Mesodermal cell (in vitro differentiated cells): ENCODE measurements at regions not wholly inside any gene's neighbourhood (a gene's known extent, or its start where the extent isn't known, plus 50 kb on each side); places are given as distances from the start of the nearest gene placed in this dataset.
"Not testable (repeated sequence)": the region's sequence is repeated elsewhere in the genome, so short reads cannot be mapped to it uniquely, and the experiment has no call there.

ENCODE experiments used
- H3K27ac ChIP-seq: 2 replicates; pipeline ENCODE4 v1.7.0; 2013; ENCODE audit warnings: mild to moderate bottlenecking, low read depth, low read length, moderate library complexity; ENCODE audit not compliant: severe bottlenecking
- H3K36me3 ChIP-seq: 2 replicates; pipeline ENCODE4 v1.7.1; 2013; ENCODE audit warnings: mild to moderate bottlenecking, low read length, moderate library complexity; ENCODE audit not compliant: control insufficient read depth, insufficient read depth
- H3K4me1 ChIP-seq: one replicate; pipeline ENCODE4 v1.7.1; 2013; ENCODE audit warnings: mild to moderate bottlenecking, low read length; ENCODE audit not compliant: insufficient read depth, control insufficient read depth, poor library complexity, severe bottlenecking
- H3K4me3 ChIP-seq: 2 replicates; pipeline ENCODE4 v1.7.0; 2013; ENCODE audit warnings: low read length, control low read depth, mild to moderate bottlenecking; ENCODE audit not compliant: insufficient read depth, poor library complexity, severe bottlenecking; ENCODE audit errors: extremely low read depth
- H3K9me3 ChIP-seq: 2 replicates; pipeline ENCODE4 v1.7.1; 2013; ENCODE audit warnings: mild to moderate bottlenecking, low read length, moderate library complexity; ENCODE audit not compliant: control insufficient read depth
- WGBS, 2 experiments: methylation state at CpG; one replicate each; pipeline ENCODE4 v1.1.5; 2013; ENCODE audit warnings: missing lambda C conversion rate in 2 of 2; ENCODE audit not compliant: insufficient coverage in 2 of 2; 5-methylcytosine and 5-hydroxymethylcytosine counted together

DNA sequence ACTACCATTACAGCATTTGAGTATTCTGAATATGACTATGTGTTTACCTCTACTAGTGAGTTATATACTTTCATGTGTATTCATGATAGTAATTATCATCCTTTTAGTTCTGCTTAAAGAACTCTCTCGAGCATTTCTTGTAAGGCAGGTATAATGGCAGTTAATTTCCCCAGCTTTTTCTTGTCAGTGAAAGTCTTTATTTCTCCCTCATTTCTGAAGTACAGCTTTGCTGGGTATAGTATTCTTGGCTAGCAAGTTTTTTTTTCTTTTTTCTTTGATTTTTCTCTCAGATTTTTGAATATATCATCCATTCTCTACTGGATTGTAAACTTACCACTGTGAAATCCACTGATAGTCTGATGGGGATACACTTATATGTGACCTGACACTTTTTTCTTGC lies 165.9 kb upstream of the ARHGAP5 start:
- Histone ChIP-seq H3K36me3 (no peaks in the 10 kb centered on the region), H3K4me1 (no peaks in the 10 kb centered on the region), H3K4me3 (no peak overlapping the region), H3K9me3 (peaks cover 3% of the 10 kb centered on the region), H3K27ac (no peak overlapping the region)
- no CpG with 5 or more reads among the region's 1 CpG for WGBS, 2 experiments

DNA sequence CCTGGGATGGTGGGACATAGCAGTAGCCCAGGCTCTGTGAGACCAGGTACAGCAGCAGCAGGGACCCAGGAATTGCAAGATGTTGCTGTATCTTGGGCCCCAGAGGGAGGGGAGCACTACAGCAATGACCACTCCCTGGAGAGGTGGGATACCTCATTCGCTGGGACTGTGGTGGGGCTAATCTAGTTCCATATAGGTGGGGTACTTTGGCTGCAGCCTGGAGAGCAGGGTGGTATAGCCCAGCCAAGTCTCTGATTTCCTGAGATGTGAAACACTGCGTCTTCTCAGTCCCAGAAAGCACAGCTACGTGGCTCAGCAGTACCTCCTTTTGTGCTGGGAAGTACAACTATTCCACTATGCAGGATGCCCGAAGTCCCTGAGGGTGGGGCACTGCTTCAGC lies 163.7 kb upstream of the ARHGAP5 start:
- Histone ChIP-seq H3K27ac (no peak overlapping the region), H3K4me3 (no peak overlapping the region), H3K9me3 (peaks cover 3% of the 10 kb centered on the region), H3K36me3 (no peaks in the 10 kb centered on the region), H3K4me1 (no peaks in the 10 kb centered on the region)
- 90 to 93% methylated on average over 4 of the region's 4 CpGs for WGBS, 2 experiments

DNA sequence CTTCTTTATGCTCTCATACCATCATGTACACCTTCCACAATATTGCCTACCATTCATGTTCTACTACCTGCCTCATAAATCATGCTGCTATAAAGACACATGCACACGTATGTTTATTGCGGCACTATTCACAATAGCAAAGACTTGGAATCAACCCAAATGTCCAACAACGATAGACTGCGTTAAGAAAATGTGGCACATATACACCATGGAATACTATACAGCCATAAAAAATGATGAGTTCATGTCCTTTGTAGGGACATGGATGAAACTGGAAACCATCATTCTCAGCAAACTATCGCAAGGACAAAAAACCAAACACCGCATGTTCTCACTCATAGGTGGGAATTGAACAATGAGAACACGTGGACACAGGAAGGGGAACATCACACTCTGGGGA lies 158.8 kb upstream of the ARHGAP5 start:
- H3K4me3 ChIP-seq, H3K4me1 ChIP-seq, H3K27ac ChIP-seq, H3K9me3 ChIP-seq, H3K36me3 ChIP-seq: not testable (repeated sequence)
- 100% methylated on average over 1 of the region's 7 CpGs; no CpG with 5 or more reads in 1 of the 2 experiments for WGBS, 2 experiments

DNA sequence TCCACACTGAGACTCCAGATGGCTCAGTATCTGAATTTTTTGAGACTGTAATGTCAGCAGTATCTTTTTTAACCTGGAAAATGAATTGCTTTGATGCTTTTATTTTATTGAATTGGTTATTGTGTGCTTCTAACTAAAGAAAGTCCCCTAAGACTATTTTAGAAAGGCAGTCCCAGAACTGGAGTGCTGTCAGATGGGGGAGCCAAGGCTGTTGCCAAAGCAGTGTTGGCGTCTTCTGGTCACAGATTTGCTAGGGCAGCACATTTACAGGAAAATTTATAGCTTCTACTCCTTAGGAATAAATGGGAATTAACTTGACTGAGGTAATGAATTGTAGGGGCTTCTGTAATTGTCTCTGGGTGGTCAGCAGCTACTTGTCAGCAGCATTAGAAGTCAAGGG lies 157.1 kb upstream of the ARHGAP5 start:
- H3K27ac ChIP-seq: no peak overlapping the region
- H3K4me3 ChIP-seq: no peak overlapping the region
- no peaks in the 10 kb centered on the region for H3K36me3 ChIP-seq
- 100% methylated on average over 1 of the region's 1 CpG; no CpG with 5 or more reads in 1 of the 2 experiments for WGBS, 2 experiments
- no peaks in the 10 kb centered on the region for H3K4me1 ChIP-seq
- H3K9me3 ChIP-seq: no peaks in the 10 kb centered on the region

DNA sequence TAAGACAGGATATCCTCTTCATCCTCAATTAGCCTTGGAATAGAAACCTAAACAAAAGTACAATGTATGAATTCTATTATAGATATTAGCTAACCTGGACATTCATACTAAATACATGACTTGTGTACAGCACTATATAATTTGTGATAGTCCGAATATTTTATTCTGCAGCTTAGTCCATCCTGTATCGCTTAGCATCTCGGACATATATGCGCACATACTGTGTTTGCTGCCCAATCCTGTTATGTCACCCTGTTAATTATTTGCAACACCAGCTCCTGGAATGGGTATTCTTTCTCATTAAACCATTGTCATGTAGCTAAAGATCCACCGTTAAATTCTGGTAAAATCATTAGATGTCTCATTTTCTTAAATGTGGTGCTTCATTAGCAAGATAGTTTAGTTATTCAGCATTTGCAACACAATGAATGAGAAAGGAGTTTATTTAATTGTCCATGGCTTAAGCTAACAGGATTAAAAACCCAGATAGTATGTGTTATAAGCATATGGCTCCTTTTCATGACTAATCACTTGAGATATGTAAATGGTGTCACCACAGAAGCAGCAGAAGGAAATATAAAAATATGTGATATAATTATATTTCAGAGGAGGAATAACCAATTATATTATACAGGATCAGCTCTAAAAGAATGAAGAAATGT lies 156.0 kb upstream of the ARHGAP5 start:
- 91 to 97% methylated on average over 4 of the region's 5 CpGs for WGBS, 2 experiments
- Histone ChIP-seq H3K4me1 (no peaks in the 10 kb centered on the region), H3K36me3 (no peaks in the 10 kb centered on the region)

DNA sequence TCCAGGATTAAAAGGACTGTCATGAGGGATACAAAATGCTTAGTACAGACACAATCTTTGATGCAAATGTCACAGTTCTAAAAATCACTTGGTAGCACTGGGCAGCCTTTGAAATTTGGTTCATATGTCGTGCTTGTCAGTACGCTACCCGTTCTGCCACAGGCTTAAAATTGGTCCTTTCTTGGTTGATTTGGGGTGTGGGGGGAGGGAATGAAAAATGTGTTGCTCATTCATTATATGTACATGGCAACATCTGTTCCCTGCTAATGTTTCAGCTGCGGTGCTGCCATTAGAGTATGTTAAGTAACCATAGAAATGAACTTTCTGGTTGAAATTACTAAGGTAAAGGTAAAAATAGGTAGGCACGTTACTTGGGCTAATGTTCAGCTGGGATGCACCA lies 155.4 kb upstream of the ARHGAP5 start:
- peaks cover 3% of the 10 kb centered on the region for H3K4me1 ChIP-seq
- H3K4me3 ChIP-seq: no peak overlapping the region
- no peak overlapping the region for H3K27ac ChIP-seq
- 81 to 94% methylated on average over 2 to 5 of the region's 5 CpGs for WGBS, 2 experiments
- H3K36me3 ChIP-seq: no peaks in the 10 kb centered on the region
- H3K9me3 ChIP-seq: no peaks in the 10 kb centered on the region

More for the DNA sequence above, 156.0 kb upstream of the ARHGAP5 start:
- no peak overlapping the region for H3K4me3 ChIP-seq
- H3K27ac ChIP-seq: no peak overlapping the region
- H3K9me3 ChIP-seq: no peaks in the 10 kb centered on the region

DNA sequence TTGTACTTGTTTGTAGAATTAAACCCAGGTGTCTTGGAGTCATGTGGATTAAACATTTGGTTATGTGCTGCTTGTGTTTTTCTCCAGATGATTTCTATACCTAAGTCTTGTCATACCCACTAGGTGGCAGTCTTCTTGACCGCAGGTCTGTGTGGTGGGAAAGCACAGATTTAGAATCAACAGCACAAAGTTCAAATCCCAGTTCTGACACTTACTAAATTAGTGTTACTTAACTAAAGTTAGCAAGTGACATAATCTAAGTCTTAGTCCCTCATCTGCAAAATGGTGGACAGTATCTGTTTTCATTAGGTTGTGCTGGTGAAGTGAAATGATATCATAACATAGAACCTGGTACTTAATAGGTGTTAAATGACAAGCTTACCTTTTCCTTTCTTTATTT lies 151.0 kb upstream of the ARHGAP5 start:
- 20% methylated on average over 1 of the region's 1 CpG; no CpG with 5 or more reads in 1 of the 2 experiments for WGBS, 2 experiments
- H3K36me3 ChIP-seq: no peaks in the 10 kb centered on the region

DNA sequence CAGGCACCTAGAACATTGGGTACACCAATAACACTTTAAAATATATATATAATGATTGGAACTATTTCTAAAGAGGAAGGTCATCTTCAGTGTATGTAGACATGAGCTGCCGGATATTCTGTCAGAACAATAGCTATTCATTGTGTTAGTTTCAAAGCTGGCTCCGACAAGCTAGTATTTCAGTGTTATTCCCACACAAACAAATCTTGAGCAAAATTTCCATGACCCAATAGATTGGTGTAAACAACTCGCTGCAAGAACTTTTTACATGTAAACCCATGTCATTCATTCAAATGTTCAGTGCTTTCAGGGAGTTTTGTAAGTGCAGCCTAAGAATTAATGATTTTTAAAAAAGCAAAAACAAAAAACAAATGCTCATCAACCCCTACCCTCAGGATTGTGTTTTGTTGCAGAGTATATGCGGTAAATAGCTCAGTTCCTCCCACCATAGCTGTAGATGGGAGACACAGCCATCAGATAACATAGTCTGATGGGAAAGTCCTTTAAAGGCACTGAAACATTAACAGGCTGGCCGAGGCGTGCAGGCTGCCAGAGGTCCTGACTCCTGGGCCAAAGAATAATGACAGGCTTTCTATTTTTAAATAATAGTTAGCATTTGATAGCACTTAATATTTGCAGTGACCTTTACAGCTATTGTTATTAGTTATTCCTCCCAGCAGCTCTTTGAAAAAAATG lies 150.3 kb upstream of the ARHGAP5 start:
- Histone ChIP-seq H3K9me3 (no peaks in the 10 kb centered on the region), H3K4me3 (no peak overlapping the region), H3K27ac (peak overlapping the region; percentile 86), H3K4me1 (peaks cover 16% of the 10 kb centered on the region), H3K36me3 (no peaks in the 10 kb centered on the region)
- WGBS, 2 experiments: 83 to 91% methylated on average over 2 to 4 of the region's 6 CpGs

More for the DNA sequence above, 151.0 kb upstream of the ARHGAP5 start:
- Histone ChIP-seq H3K9me3 (no peaks in the 10 kb centered on the region), H3K4me3 (no peak overlapping the region), H3K27ac (no peak overlapping the region), H3K4me1 (peaks cover 16% of the 10 kb centered on the region)

DNA sequence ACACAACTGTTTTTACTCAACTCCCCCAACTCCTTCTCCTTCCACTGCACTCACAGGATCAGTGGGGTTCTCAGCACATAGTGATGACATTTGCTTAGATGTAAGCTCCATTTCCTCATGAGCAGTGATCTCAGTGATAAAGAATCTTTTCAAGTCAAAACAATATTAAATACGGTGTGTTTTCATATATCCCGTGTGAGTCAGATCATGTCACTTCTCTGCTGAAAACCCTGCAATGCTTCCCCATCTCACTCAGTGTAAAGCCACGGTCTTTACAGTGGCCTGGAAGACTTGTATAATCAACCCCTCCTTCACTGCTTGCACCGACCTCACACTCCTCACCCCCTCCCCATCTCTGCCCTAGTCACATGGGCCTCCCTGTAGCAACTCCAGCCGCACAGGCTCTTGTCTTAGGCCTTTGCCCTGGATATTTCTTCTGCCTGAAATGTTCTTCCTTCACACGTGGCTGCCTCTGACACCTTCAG lies 149.7 kb upstream of the ARHGAP5 start:
- Histone ChIP-seq H3K36me3 (no peaks in the 10 kb centered on the region), H3K27ac (peak overlapping the region; percentile 86), H3K9me3 (no peaks in the 10 kb centered on the region), H3K4me3 (no peak overlapping the region), H3K4me1 (peaks cover 16% of the 10 kb centered on the region)
- WGBS, 2 experiments: 58% methylated on average over 6 of the region's 6 CpGs

DNA sequence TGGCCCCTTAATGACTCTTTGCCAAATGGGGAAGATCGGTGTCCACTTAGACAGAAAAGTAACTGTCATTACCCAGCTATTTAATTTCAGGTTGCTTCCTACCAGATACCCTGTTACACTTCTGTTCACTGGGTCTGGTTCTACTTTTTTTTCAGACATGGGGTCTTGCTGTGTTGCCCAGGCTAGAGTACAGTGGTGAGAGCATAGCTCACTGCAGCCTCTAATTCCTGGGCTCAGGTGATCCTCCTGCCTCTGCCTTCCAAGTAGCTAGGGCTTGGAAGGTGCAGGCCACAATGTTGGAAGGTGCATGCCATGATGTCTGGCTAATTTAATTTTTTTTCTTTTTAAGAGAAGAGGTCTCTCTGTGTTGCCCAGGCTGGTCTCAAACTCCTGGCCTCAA lies 147.0 kb upstream of the ARHGAP5 start:
- 100% methylated on average over 1 of the region's 1 CpG for WGBS, 2 experiments
- Histone ChIP-seq H3K27ac (no peak overlapping the region), H3K4me1 (peaks cover 25% of the 10 kb centered on the region), H3K4me3 (no peak overlapping the region), H3K36me3 (no peaks in the 10 kb centered on the region), H3K9me3 (no peaks in the 10 kb centered on the region)
